Neutrophil (primary cell): ENCODE measurements at regions not wholly inside any gene's neighbourhood (a gene's known extent, or its start where the extent isn't known, plus 50 kb on each side); places are given as distances from the start of the nearest gene placed in this dataset.

Experiments
- H3K27ac ChIP-seq: fragments of 200-600 bp; sonication (generic); 2 replicates; pipeline ENCODE4 v1.5.1; 2016; ENCODE audit warnings: mild to moderate bottlenecking, moderate library complexity
- H3K27me3 ChIP-seq: fragments of 200-600 bp; sonication (generic); 2 replicates; pipeline ENCODE4 v1.6.0; 2016; ENCODE audit warnings: mild to moderate bottlenecking
- H3K36me3 ChIP-seq: fragments of 200-600 bp; sonication (generic); 2 replicates; pipeline ENCODE4 v1.5.1; 2017
- H3K4me1 ChIP-seq, 2 experiments: fragments of 200-600 bp in 1 of 2; sonication (generic) in 1 of 2; 1 replicate in 1 of 2; 2 replicates in 1 of 2; pipeline versions ENCODE4 v1.5.1 to v1.6.1; 2013 to 2016; ENCODE audit warnings: low read depth in 1 of 2, low read length in 1 of 2, mild to moderate bottlenecking in 1 of 2, moderate library complexity in 1 of 2; ENCODE audit not compliant: control insufficient read depth in 1 of 2, insufficient read depth in 1 of 2
- H3K4me3 ChIP-seq, 2 experiments: fragments of 200-600 bp in 1 of 2; sonication (generic) in 1 of 2; 1 replicate in 1 of 2; 2 replicates in 1 of 2; pipeline ENCODE4 v1.5.1; 2013 to 2016; ENCODE audit warnings: low read depth in 1 of 2, low read length in 1 of 2, mild to moderate bottlenecking in 1 of 2, moderate library complexity in 1 of 2
- H3K9me3 ChIP-seq: fragments of 200-600 bp; sonication (generic); 2 replicates; pipeline ENCODE4 v1.5.1; 2016
- CTCF ChIP-seq: fragments of 200-600 bp; sonication (generic); IDR thresholded peaks from 2 replicates; pipeline ENCODE4 v1.5.1; 2016; ENCODE audit warnings: antibody characterized with exemption

DNA sequence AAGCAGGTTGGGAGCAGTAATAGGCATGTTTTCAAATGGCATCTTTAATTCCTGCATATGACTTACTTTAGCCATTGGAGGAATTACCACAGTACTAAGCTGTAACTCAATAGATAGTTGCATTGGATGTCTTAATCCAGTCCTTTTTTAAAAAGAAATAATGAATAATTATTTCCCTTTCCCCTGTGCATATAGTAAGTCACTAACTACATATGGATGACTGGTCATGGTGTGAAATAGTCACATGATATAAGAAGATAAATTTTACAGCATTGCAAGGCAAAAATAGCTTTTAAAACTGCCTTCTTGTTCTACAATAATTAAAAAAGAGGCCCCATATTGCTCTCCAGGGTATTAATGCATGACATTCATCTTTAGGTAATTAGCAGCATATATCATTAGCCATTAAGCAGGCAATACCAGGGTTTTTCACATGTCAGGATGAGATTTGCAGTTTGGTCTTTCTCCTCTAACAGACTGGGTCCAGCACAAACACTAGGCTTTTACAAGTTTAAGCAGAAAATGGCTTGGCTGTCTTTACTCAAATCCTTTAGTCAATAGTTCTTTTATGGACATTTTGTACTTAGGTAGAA lies 606.4 kb upstream of the RORB start:
- Histone ChIP-seq H3K4me3 (no peak overlapping the region), H3K36me3 (no peaks in the 10 kb centered on the region), H3K27ac (no peak overlapping the region), H3K4me1 (no peaks in the 10 kb centered on the region), H3K27me3 (no peaks in the 10 kb centered on the region), H3K9me3 (no peaks in the 10 kb centered on the region)
- no peak for TF ChIP-seq CTCF

DNA sequence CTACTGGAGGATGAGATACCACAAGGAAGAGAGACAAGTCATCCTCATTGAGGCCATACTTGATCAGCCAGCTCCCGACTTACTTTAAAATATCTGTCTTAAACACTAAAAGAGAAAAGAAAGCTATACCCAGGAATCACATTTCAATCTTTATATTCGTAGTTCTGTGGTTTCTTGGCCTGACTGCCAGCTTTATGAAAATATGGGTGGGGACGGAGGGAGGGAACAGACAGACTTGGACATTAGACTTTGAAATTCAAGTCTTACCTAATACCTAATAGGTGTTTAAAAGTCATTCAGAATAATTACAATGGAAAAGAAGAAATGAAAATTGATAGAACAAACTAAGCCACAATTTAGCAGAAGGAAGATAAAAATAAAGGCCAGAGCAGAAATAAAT lies 604.8 kb upstream of the RORB start:
- Histone ChIP-seq H3K4me1 (no peaks in the 10 kb centered on the region), H3K27me3 (no peaks in the 10 kb centered on the region), H3K4me3 (no peak overlapping the region), H3K27ac (no peak overlapping the region), H3K9me3 (no peaks in the 10 kb centered on the region), H3K36me3 (no peaks in the 10 kb centered on the region)
- no peak for TF ChIP-seq CTCF

DNA sequence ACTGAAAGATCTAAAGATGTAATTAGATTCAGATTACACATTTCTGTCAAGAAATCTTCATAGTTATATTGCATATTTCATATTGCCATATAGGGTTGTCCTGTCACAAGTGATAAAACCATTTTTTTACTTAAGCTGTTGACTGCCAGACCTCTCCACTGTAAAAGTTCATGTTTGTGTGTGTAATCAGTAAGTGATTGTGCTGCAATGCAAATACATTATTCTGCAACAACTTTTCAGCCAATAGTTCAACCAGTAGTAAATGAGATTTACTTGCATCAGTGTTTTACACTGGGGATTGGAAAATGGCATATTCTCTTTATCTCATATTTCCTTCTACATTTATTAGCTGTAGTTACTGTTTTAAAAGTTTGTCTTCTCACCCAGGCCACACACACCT lies 603.9 kb upstream of the RORB start:
- no peaks in the 10 kb centered on the region for H3K36me3 ChIP-seq
- no peaks in the 10 kb centered on the region for H3K9me3 ChIP-seq
- H3K27ac ChIP-seq: no peak overlapping the region
- H3K27me3 ChIP-seq: no peaks in the 10 kb centered on the region
- TF ChIP-seq CTCF: no peak
- no peak overlapping the region for H3K4me3 ChIP-seq
- H3K4me1 ChIP-seq: no peaks in the 10 kb centered on the region

DNA sequence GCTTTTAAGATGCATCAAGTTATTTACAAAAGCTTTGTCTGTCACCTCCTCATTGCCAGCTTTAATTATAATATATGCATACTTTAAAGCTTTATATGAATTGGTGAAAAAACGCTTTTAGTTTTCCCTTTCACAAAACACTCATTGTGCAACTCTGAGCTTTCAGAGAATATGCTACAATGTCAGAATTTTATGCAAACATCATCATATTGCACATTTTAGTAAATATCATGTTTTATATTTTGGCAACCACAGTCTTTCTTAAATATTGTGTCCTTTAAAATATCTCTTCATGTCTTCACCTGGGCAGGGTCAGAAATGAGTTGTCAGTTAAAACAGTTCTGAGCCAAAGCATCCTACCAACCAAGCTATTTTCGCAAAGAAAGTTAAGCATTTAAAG lies 601.1 kb upstream of the RORB start:
- Histone ChIP-seq H3K4me1 (no peaks in the 10 kb centered on the region), H3K9me3 (no peaks in the 10 kb centered on the region), H3K27ac (no peak overlapping the region), H3K36me3 (no peaks in the 10 kb centered on the region), H3K4me3 (no peak overlapping the region), H3K27me3 (no peaks in the 10 kb centered on the region)
- no peak for TF ChIP-seq CTCF

DNA sequence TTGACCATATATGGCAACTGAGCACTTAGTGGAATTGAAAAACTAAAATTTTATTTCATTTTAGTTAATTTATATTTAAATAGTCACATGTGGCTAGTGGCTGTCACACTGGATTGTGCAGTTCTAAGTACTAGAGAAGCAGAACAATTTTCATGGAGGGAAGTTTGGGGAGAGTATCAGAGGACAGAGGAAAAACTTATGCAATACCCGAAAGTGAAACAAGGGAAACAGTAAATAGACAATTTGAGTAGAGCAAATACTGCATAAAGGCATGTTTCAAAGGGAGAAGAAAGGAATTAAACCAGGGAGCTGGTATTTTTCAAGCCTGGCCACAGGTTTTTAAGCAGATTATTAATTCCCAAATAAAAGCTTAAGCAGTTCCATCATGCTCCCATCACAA lies 590.5 kb upstream of the RORB start:
- no peaks in the 10 kb centered on the region for H3K9me3 ChIP-seq
- H3K27ac ChIP-seq: no peak overlapping the region
- H3K36me3 ChIP-seq: no peaks in the 10 kb centered on the region
- H3K4me3 ChIP-seq: no peak overlapping the region
- H3K27me3 ChIP-seq: no peaks in the 10 kb centered on the region
- no peak for TF ChIP-seq CTCF
- H3K4me1 ChIP-seq: no peaks in the 10 kb centered on the region

DNA sequence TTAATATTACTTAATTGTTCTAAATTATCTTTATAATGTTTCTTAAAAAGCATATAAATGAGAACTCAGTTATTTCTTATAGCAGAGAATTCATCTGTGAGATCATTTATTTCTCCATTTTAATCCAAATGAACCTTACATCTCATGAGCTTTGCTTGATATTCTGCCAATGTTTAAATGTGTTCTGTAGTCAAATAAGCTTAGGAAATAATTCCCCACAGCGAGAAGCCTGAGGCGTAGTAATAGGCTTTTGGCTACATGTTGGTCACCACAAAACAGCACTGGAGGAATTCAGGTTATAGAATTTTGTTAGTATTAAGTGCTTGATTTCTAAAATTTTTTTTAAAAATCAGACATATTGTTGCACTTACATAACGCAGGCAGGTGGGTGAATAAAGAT lies 585.3 kb upstream of the RORB start:
- no peak overlapping the region for H3K4me3 ChIP-seq
- no peak for TF ChIP-seq CTCF
- H3K4me1 ChIP-seq: no peaks in the 10 kb centered on the region
- no peaks in the 10 kb centered on the region for H3K9me3 ChIP-seq
- H3K27ac ChIP-seq: no peak overlapping the region
- no peaks in the 10 kb centered on the region for H3K36me3 ChIP-seq
- H3K27me3 ChIP-seq: no peaks in the 10 kb centered on the region
